Breast epithelium (tissue), 4 donors: ENCODE measurements at regions not wholly inside any gene's neighbourhood (a gene's known extent, or its start where the extent isn't known, plus 50 kb on each side); places are given as distances from the start of the nearest gene placed in this dataset.
"Not testable (repeated sequence)": the region's sequence is repeated elsewhere in the genome, so short reads cannot be mapped to it uniquely, and the experiment has no call there.

ENCODE experiments used
- DNase-seq, 2 donors: peaks; one replicate each; pipeline ENCODE4 v3.0.0-alpha.2; 2019; ENCODE audit warnings: low spot score in 2 of 2
- H3K27ac ChIP-seq, 2 donors: fragments of 200-600 bp; sonication (generic) in 1 of 2; one replicate each; pipeline ENCODE4 v1.5.1; 2016 to 2019; ENCODE audit warnings: mild to moderate bottlenecking in 1 of 2
- H3K27me3 ChIP-seq, 2 donors: fragments of 200-600 bp; sonication (generic) in 1 of 2; one replicate each; pipeline versions ENCODE4 v1.5.1 to v1.6.0; 2017 to 2019; ENCODE audit warnings: control low read depth in 1 of 2, mild to moderate bottlenecking in 1 of 2
- H3K36me3 ChIP-seq: fragments of 200-600 bp; one replicate; pipeline ENCODE4 v1.5.1; 2019
- H3K4me1 ChIP-seq, 2 donors: fragments of 200-600 bp; sonication (generic); one replicate each; pipeline ENCODE4 v1.5.1; 2016 to 2019; ENCODE audit warnings: control low read depth in 1 of 2
- H3K4me3 ChIP-seq, 3 donors: fragments of 200-600 bp; sonication (generic); 1 replicate in 2 of 3; 2 replicates in 1 of 3; pipeline ENCODE4 v1.5.1; 2016 to 2019; ENCODE audit warnings: mild to moderate bottlenecking in 3 of 3, moderate library complexity in 2 of 3
- H3K9me3 ChIP-seq, 2 donors: fragments of 200-600 bp; sonication (generic) in 1 of 2; one replicate each; pipeline ENCODE4 v1.5.1; 2016 to 2019; ENCODE audit warnings: control low read depth in 1 of 2
- POLR2A ChIP-seq: fragments of 450-650 bp; IDR thresholded peaks from one replicate; pipeline ENCODE4 v1.6.1; 2016; ENCODE audit warnings: antibody characterized with exemption, mild to moderate bottlenecking, moderate library complexity
- POLR2AphosphoS5 ChIP-seq, 3 donors: sonication (generic); formaldehyde crosslinking; IDR thresholded peaks; one replicate each; pipeline ENCODE4 v1.6.1; 2017; ENCODE audit warnings: antibody characterized with exemption in 3 of 3
- intact Hi-C: fragments of 100-400 bp; cut with DNase I; formaldehyde crosslinking; loops from one replicate; pipeline ENCODE4 v1.15.1; 2023; ENCODE audit warnings: low total_unique reads
- TF ChIP-seq, protein P1 (sequence below), 3 donors: fragments of 450-650 bp; IDR thresholded peaks; one replicate each; pipeline ENCODE4 v1.5.1; 2016 to 2017; ENCODE audit warnings: antibody characterized with exemption in 3 of 3, mild to moderate bottlenecking in 3 of 3, moderate library complexity in 3 of 3

DNA sequence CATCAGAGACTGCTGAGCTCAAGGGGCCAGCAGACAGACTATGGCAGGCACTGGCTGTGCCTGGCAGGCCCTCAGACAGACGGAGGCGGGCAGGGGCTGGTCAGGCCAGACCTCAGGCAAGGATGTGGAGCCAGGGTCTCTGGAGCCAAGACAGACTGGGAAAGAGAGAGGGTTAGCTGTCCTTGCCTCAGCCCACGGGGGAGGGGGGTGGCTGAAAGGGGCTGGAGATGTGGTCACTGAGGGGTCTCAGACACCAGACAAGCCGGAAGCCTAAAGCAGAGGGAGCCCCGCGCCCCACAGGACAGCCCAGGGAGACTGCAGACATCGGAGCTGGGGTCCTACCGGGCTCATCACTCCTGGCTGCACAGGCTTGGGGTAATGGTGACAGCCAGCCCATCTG, 141.2 kb upstream of the FOXD4L5 start:
- Histone ChIP-seq H3K9me3 (peaks cover 0 to 44% of the 10 kb centered on the region in 2 donors), H3K36me3 (no peaks in the 10 kb centered on the region), H3K27ac (no peak overlapping the region), H3K27me3 (no peaks in the 10 kb centered on the region), H3K4me3 (no peak overlapping the region), H3K4me1 (no peaks in the 10 kb centered on the region)
- TF ChIP-seq POLR2AphosphoS5 (IDR thresholded peaks at IDR 0.05), result no peak
- TF ChIP-seq, protein P1, sequence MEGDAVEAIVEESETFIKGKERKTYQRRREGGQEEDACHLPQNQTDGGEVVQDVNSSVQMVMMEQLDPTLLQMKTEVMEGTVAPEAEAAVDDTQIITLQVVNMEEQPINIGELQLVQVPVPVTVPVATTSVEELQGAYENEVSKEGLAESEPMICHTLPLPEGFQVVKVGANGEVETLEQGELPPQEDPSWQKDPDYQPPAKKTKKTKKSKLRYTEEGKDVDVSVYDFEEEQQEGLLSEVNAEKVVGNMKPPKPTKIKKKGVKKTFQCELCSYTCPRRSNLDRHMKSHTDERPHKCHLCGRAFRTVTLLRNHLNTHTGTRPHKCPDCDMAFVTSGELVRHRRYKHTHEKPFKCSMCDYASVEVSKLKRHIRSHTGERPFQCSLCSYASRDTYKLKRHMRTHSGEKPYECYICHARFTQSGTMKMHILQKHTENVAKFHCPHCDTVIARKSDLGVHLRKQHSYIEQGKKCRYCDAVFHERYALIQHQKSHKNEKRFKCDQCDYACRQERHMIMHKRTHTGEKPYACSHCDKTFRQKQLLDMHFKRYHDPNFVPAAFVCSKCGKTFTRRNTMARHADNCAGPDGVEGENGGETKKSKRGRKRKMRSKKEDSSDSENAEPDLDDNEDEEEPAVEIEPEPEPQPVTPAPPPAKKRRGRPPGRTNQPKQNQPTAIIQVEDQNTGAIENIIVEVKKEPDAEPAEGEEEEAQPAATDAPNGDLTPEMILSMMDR (IDR thresholded peaks at IDR 0.05), result no peak
- TF ChIP-seq POLR2A, result no peak
- no peak for DNase-seq
- intact Hi-C loops, result no loop called here

DNA sequence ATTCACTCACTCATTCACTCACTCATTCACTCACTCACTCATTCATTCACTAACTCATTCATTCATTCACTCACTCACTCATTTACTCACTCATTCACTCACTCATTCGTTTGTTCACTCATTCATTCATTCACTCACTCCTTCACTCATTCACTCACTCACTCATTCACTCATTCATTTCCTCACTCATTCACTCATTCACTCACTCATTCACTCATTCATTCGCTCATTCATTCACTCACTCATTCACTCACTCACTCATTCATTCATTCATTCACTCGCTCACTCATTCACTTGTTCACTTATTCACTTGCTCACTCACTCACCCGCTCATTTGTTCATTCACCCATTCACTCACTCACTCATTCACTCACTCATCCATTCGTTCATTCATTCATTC, 140.2 kb upstream of the FOXD4L5 start:
- H3K4me1 ChIP-seq, intact Hi-C loops, H3K27ac ChIP-seq, H3K36me3 ChIP-seq, H3K4me3 ChIP-seq, H3K27me3 ChIP-seq, DNase-seq: not testable (repeated sequence)
- peaks cover 0 to 38% of the 10 kb centered on the region in 2 donors for H3K9me3 ChIP-seq

DNA sequence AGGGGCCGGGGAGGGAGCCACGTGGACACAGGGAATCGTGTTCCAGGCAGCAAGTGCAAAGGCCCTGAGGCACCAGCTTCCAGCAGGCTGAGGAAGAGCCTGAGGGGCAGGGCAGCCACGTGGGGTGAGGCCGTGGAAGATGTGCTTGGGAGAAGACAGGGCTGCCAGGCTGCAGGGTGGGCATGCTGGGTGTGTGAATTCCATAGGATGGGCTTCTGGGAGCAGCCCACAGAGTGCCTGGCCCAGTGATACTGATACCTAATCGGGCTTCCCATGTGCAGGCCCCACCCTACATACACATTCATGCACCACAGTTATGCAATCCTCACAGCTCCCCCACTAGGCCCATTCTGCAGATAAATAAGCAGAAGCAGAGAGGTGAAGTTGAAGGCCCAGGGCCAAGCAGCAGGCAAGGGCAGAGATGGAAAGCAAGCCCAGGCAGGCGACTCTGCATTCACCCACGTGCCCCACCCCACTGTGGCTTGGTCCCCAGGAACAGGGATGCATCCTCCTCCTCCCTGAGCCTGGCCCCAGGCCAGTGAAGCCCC, 139.5 kb upstream of the FOXD4L5 start:
- intact Hi-C loops, H3K27me3 ChIP-seq, H3K36me3 ChIP-seq, DNase-seq, H3K4me1 ChIP-seq, H3K27ac ChIP-seq, H3K4me3 ChIP-seq: not testable (repeated sequence)
- H3K9me3 ChIP-seq, result peaks cover 0 to 33% of the 10 kb centered on the region in 2 donors

DNA sequence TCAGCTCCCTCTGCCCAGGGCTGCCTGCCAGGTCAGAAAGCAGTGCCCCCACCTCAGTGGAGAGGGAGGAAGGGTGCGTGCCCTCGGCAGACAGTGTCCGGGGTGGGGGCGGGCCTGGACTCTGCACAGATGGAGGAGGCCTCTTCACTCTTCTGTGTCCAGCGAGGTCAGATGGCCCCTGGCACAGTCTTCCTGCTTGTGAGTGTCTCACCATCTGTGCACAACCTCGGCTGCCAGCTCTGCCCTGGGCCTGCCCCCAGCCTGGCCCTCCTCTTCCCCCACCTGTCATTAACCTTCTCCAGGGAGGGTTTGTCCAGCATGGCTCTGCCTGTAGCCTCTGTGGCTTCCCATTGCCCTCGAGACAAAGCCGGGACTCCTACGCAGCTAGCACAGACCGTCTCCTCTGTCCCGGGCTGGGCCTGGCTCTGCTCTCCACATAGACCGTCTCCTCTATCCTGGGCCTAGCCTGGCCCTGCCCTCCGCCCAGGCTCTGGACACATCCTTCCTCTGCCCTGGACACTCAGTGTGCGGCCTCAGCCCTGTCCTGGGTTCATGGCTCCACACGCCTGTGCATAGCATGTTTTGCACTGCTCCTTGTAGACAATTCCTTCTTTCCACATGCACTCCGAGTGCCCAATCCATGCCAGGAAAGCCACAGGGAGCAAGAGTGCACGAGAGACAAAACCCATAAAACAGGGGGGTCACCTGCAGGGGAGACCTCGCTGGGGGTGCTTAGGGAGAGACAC, 138.9 kb upstream of the FOXD4L5 start:
- H3K36me3 ChIP-seq, H3K27ac ChIP-seq, DNase-seq, intact Hi-C loops, H3K4me3 ChIP-seq, H3K27me3 ChIP-seq, H3K4me1 ChIP-seq: not testable (repeated sequence)
- H3K9me3 ChIP-seq, result peaks cover 3 to 32% of the 10 kb centered on the region in 2 donors

DNA sequence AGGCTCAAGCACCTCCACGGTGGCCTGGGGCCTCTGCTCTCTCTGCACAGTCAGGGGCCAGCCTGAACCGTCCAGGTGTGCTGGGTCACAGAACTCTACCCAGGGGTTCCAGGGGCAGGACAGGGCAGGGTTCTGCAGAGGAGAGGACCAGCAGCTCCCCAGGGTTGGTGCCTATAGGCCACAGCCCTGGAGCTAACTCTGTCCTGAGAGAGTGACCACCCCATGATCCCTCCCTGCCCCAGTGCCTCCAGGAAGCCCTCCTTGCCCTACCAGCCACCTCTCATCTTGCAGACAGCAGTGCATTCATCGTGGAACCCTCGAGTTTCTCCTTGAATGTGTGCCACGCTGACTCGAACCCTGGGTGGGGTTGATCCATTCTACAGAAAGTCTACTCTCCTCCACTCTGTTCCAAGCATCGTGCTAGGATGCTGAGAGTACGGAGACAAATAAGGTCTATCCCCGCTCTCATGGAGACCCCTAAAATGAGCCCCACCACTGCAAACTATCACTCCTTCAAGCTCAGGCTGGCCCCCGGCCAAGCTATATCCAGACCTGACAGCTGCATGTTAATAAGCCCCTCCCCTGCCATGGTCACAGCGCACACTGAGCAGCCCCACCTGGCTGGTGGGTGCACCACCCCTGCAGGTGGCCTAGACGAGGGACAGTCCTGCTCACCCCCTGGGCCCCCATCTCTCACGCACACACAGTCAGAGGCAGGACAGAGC, 138.1 kb upstream of the FOXD4L5 start:
- H3K9me3 ChIP-seq, result peaks cover 11 to 32% of the 10 kb centered on the region in 2 donors
- DNase-seq, intact Hi-C loops, H3K27me3 ChIP-seq, H3K27ac ChIP-seq, H3K4me3 ChIP-seq, H3K36me3 ChIP-seq, H3K4me1 ChIP-seq: not testable (repeated sequence)

DNA sequence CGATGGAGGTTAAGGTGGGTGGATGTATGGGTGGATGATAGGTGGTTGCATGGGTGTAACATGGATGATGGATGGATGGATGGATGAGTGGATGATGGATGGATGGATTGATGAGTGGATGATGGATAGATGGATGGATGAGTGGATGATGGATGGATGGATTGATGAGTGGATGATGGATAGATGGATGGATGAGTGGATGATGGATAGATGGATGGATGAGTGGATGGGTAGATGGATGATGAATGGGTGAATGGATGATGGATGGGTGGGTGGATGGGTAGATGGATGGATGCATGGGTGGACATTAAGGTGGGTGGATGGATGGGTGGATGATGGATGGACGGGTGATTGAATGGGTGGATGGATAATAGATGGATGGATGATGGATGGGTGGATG, 136.5 kb upstream of the FOXD4L5 start:
- H3K4me1 ChIP-seq, DNase-seq, H3K36me3 ChIP-seq, H3K27me3 ChIP-seq, H3K4me3 ChIP-seq, H3K27ac ChIP-seq, intact Hi-C loops: not testable (repeated sequence)
- H3K9me3 ChIP-seq, result peaks cover 14 to 28% of the 10 kb centered on the region in 2 donors

DNA sequence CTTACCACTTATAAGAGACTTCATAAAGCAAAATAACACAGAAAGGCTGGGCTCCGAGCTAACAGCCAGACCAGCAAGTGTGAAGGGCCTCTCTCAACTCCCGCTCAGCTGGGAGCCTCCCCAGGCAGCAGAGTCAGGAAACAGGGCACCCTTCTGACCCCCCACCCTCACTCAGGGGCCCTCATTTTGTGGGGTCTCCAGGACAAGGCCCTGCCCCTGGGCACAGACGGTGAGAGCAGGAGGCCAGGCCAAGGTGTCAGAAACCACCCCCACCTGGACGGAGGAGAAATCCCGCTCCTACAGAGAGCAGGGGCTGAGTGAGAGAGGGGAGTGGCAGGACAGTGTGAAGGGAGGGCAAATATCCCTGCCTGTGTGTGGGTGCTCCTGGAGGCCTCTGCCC, 135.8 kb upstream of the FOXD4L5 start:
- Histone ChIP-seq H3K27me3 (no peaks in the 10 kb centered on the region), H3K9me3 (peaks cover 16 to 21% of the 10 kb centered on the region in 2 donors), H3K4me3 (no peak overlapping the region), H3K4me1 (no peaks in the 10 kb centered on the region), H3K27ac (no peak overlapping the region), H3K36me3 (no peaks in the 10 kb centered on the region)
- TF ChIP-seq, protein P1 (IDR thresholded peaks at IDR 0.05), result no peak
- TF ChIP-seq POLR2AphosphoS5 (IDR thresholded peaks at IDR 0.05) (no peak), POLR2A (no peak)
- DNase-seq, result no peak
- intact Hi-C loops, result no loop called here

DNA sequence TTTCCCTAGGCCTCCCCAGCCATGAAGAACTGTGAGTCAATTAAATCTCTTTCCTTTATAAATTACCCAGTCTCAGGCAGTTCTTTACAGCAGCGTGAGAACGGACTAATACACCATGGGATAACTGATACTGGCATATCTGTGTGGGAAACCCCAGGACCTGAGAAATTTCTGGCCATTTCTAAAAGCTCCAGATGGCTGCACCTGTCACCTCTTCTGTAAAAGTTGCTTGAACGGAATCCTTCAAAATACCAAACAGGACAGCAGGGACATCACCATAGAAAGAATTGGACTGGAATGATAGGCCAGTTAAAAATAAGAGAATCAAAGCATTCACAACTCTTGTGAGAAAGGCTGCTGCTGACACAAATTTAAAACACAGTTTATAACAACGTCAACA, 134.0 kb upstream of the FOXD4L5 start:
- intact Hi-C loops, H3K27ac ChIP-seq, H3K27me3 ChIP-seq, H3K4me3 ChIP-seq, DNase-seq, H3K36me3 ChIP-seq, H3K4me1 ChIP-seq: not testable (repeated sequence)
- peaks cover 10 to 16% of the 10 kb centered on the region in 2 donors for H3K9me3 ChIP-seq

DNA sequence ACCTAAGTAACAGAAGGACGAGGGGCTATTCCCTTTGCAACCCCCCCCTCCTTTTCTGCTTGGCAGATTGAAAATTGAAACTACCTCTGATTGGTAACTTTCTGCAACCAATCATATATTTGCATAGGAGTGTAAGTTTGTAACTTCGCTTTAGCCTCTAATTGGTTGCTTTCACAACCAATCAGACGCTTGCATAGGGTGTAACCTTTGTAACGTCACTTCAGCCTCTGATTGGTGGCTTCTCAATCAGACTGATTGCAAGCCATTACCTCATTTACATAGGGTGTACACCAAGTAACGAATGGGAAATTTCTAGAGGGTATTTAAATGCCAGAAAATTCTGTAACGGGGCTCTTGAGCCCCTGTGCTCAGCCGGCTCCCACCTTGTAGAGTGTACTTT, 131.9 kb upstream of the FOXD4L5 start:
- peak overlapping the region in 2 of 3 donors; percentile 5 to 20 for H3K4me3 ChIP-seq
- H3K4me1 ChIP-seq, H3K27ac ChIP-seq, intact Hi-C loops, DNase-seq, H3K36me3 ChIP-seq, H3K27me3 ChIP-seq: not testable (repeated sequence)
- peaks cover 0 to 16% of the 10 kb centered on the region in 2 donors for H3K9me3 ChIP-seq

DNA sequence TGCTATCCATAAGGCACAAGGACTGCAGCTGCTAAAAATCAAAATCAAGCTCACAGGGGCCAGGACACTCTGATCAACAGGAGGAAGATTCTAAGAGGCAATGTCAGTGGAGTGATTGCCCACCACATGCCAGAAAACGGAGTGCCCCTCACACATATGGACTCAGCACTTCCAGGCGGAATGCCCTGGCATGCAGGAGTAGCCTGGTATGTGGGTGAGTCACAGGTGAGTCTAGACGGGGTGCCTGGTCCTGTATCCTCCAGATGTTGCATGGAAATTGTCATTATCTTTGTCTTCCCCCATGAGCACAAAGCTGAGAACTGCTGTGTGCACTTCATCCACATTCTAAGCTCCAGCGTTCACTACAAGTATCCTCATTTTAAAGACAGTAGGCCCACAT, 129.2 kb upstream of the FOXD4L5 start:
- H3K36me3 ChIP-seq, intact Hi-C loops, H3K4me3 ChIP-seq, DNase-seq, H3K4me1 ChIP-seq, H3K27ac ChIP-seq, H3K27me3 ChIP-seq: not testable (repeated sequence)
- H3K9me3 ChIP-seq, result peaks cover 0 to 16% of the 10 kb centered on the region in 2 donors

DNA sequence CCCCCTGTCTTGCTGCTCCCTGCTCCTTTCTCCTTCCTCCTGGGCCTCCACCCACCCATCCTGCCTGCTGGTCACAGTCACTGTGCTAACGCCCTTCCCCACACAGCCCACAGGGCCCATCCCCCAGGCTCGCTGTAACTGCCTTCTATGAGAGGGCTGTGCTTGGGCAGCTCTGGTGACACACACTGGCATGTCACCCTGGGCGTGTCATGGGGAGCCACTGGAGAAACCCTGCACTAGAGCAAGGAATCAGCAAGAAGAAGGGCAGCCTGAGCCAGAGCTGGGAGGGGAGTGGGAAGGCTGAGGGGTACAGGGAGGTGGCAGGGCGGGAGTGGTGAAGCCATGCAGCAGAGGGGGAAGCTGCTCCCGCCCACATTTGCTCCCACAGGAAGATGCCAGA, 128.4 kb upstream of the FOXD4L5 start:
- H3K4me3 ChIP-seq, intact Hi-C loops, H3K36me3 ChIP-seq, DNase-seq, H3K4me1 ChIP-seq, H3K27me3 ChIP-seq, H3K9me3 ChIP-seq, H3K27ac ChIP-seq: not testable (repeated sequence)
